NCI-H748 treated with DMSO at 0.1 percent for 48 hours (cell line): ENCODE measurements at regions not wholly inside any gene's neighbourhood (a gene's known extent, or its start where the extent isn't known, plus 50 kb on each side); places are given as distances from the start of the nearest gene placed in this dataset.
A peak's percentile ranks its signal among the peaks of the same experiment; 100 is the strongest.
"Not testable (repeated sequence)": the region's sequence is repeated elsewhere in the genome, so short reads cannot be mapped to it uniquely, and the experiment has no call there.

Experiments used
- DNase-seq: peaks from one replicate; lab custom pipeline; 2025; lab: John Stamatoyannopoulos, UW

- no peak for DNase-seq
Observed at GRCh38 chr2:66030553-66030952, 404.4 kb upstream of the MEIS1 start.

- no peak for DNase-seq
Observed at GRCh38 chr2:66024391-66024790, 410.5 kb upstream of the MEIS1 start.

- DNase-seq, result no peak
Observed at GRCh38 chr2:66021296-66021695, 413.6 kb upstream of the MEIS1 start.

- DNase-seq, result no peak
Observed at GRCh38 chr2:66017763-66018162, 417.2 kb upstream of the MEIS1 start.

- no peak for DNase-seq
Observed at GRCh38 chr2:66014450-66014849, 420.5 kb upstream of the MEIS1 start.

- no peak for DNase-seq
Observed at GRCh38 chr2:66013456-66013855, 421.5 kb upstream of the MEIS1 start.

GRCh38 chr2:66003931-66004330, 431.0 kb upstream of the MEIS1 start:
- DNase-seq, result no peak

GRCh38 chr2:66001538-66001937, 433.4 kb upstream of the MEIS1 start:
- DNase-seq, result no peak

- no peak for DNase-seq
Observed at GRCh38 chr2:66000901-66001300, 434.0 kb upstream of the MEIS1 start.

- no peak for DNase-seq
Observed at GRCh38 chr2:65999796-66000195, 435.1 kb upstream of the MEIS1 start.

DNA sequence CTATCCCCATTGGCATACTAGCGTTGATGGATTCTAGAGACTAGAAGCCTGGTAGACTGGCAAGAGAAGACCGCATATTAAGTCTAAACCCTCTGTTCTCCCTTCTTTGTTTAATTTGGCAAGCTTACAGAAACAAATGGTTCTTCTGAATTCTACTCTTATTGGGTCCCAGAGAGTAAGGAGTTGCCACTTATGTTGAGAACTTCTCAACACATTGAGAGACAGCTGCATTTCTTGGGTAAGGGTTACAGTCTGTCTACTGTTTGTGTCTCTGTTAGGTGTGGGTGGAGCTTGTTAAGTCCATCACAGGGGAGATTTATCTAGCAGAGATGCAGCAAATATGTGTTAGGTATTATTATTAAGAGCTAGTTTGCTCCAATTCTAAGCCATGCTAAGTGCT, 435.8 kb upstream of the MEIS1 start:
- DNase-seq, result no peak

GRCh38 chr2:65997961-65998360, 437.0 kb upstream of the MEIS1 start:
- no peak for DNase-seq

DNA sequence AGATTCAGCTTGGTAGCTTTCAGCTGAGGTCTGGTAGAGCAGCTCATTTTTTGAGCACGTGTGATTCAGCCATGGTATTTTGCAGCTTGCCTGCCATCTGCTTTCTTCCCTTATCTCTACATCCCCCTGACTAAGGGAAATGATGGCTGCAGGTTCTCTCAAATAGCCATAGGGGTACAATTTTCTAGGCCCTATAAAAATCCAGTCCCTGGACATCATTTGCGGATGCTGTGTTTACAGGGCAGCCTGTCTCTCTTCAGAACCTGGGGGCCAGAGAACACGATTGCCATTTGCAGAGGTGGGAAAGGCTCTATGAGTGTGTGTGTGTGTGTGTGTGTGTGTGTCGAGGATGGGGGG, 442.7 kb upstream of the MEIS1 start:
- DNase-seq, result no peak

- peak; percentile 12 for DNase-seq
Observed at GRCh38 chr2:65991381-65992197, 443.3 kb upstream of the MEIS1 start.

GRCh38 chr2:65985986-65986385, 448.9 kb upstream of the MEIS1 start:
- no peak for DNase-seq

GRCh38 chr2:65980531-65980930, 454.4 kb upstream of the MEIS1 start:
- DNase-seq, result no peak

- no peak for DNase-seq
Observed at GRCh38 chr2:65979446-65979845, 455.5 kb upstream of the MEIS1 start.

DNA sequence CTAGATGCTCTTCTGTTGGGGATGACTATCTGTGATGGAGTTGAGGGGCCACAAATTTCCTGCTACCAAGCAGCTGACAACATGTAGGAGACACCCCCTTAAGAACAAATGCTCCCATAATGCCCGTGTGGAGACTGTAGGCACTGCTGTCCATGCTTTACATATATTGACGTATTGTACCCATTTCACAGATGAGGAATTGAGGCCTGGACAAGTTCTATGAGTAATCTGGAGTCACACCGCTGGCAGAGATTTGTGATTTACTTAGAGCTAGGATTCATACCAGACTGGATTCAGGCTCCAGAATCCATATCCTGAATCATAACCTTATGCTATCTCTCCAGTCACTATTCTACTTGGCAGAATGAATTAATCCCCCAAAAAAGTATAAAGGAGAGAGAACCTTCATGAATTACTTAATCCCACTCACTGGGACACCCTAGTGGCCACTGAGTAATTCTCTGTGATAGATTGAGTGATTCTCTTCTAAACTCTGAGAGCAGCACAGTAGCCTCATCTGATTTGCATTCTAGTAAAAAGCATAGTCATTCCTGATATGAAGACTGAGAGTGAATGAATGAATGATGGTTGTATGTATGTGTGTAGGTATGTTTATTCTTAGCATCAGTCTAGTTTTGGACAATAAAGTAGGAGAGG, 460.7 kb upstream of the MEIS1 start:
- DNase-seq, result no peak

- no peak for DNase-seq
Observed at GRCh38 chr2:65969161-65969560, 465.8 kb upstream of the MEIS1 start.

DNA sequence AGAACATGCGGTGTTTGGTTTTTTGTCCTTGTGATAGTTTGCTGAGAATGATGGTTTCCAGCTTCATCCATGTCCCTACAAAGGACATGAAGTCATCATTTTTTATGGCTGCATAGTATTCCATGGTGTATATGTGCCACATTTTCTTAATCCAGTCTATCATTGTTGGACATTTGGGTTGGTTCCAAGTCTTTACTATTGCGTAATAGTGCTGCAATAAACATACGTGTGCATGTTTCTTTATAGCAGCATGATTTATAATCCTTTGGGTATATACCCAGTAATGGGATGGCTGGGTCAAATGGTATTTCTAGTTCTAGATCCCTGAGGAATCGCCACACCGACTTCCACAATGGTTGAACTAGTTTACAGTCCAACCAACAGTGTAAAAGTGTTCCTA, 471.6 kb upstream of the MEIS1 start:
- not testable (repeated sequence) for DNase-seq

DNA sequence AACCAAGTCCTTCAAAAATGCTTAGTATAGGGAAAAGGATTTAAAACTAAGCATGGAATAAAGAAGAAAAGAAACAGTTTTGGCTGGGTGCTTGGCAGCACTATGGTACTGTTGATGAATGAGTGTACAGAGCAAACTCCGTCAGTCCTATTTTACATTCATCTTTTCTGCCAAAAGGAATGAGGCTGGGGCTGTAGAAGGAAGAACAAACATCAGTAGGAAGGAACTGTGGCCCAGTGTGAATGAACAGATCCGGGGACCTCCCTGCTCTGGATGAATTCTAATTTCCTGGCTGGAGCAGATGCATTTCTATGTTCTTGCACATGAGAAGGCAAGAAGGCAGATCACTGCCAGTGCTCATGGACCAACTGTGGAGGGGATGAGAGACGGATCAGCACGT, 474.0 kb upstream of the MEIS1 start:
- DNase-seq, result no peak

GRCh38 chr2:65957886-65958285, 477.0 kb upstream of the MEIS1 start:
- DNase-seq, result no peak

DNA sequence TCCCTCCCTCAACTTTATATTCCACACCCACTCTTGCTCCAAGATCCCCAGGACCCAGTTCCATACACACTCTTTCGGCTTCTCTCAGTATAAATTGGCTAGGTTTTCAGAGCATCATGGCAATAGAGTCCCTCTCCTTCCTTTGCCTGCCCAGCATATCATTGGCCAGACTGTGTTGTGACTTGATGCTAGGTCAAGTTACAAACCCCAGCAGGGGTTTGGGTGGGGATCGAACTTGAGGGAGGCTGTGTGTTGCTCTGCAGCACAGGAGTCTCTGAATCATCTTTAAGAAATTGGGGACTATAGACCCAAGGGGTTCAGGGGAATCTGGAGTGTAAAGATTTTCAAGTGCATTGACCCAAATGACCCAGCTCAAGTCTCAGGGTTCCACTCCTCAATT, 477.5 kb upstream of the MEIS1 start:
- DNase-seq, result no peak

- no peak for DNase-seq
Observed at GRCh38 chr2:65955259-65955658, 479.7 kb upstream of the MEIS1 start.
